GM12865 (cell line): ENCODE measurements at regions not wholly inside any gene's neighbourhood (a gene's known extent, or its start where the extent isn't known, plus 50 kb on each side); places are given as distances from the start of the nearest gene placed in this dataset.

Source experiments
- DNase-seq: peaks from one replicate; pipeline ENCODE4 v3.0.0; 2010; ENCODE audit warnings: low read depth
- H3K4me3 ChIP-seq: 2 replicates; pipeline ENCODE4 v1.5.1; 2011; ENCODE audit warnings: mild to moderate bottlenecking, low read depth, low read length, control low read depth
- TF ChIP-seq, protein P1 (sequence below): IDR thresholded peaks from 2 replicates; pipeline ENCODE4 v1.5.1; 2011; ENCODE audit warnings: low read length, control low read depth, low read depth, inconsistent platforms; ENCODE audit not compliant: insufficient read depth; ENCODE audit errors: missing control alignments

DNA sequence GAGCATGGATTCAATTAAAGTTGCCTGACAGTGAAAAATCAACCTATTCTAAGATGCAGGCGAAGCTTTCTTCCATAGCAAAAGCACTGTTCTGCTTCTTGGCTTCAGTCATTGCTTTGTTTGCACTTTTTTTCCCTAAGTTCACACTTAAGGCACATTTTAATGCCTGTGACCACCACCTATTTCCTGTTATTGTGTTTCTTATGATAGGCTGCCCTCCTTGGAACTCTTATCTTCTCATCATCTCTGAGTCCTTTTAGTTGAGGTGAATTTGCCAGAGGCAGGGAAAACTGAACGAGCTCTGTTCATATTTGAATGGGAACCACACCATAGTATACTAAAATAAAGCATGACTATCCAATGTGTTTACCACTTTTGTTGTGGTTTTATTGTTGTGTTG lies 119.8 kb downstream of the SPCS3 start:
- DNase-seq, result no peak
- H3K4me3 ChIP-seq, result no peak overlapping the region
- TF ChIP-seq, protein P1, sequence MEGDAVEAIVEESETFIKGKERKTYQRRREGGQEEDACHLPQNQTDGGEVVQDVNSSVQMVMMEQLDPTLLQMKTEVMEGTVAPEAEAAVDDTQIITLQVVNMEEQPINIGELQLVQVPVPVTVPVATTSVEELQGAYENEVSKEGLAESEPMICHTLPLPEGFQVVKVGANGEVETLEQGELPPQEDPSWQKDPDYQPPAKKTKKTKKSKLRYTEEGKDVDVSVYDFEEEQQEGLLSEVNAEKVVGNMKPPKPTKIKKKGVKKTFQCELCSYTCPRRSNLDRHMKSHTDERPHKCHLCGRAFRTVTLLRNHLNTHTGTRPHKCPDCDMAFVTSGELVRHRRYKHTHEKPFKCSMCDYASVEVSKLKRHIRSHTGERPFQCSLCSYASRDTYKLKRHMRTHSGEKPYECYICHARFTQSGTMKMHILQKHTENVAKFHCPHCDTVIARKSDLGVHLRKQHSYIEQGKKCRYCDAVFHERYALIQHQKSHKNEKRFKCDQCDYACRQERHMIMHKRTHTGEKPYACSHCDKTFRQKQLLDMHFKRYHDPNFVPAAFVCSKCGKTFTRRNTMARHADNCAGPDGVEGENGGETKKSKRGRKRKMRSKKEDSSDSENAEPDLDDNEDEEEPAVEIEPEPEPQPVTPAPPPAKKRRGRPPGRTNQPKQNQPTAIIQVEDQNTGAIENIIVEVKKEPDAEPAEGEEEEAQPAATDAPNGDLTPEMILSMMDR, result no peak

DNA sequence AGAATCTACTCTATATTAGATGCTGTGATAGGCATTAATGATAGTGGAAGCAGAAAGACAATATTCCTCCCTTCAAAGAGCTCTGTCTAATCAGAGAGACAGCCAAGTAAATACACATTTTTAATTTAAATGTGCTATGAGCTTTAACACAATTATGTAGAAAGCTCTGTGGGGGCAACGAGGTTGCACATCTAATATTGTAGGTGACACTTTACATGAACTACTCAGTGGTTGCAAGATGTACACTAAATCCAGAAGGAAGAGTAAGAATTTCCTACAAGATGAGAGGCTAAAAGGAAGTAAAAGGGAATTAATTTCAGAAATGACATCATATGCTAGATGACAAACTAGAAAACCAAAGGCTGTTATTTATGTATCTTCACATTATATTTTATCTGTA lies 120.9 kb downstream of the SPCS3 start:
- DNase-seq, result no peak
- TF ChIP-seq, protein P1, result no peak
- H3K4me3 ChIP-seq, result no peak overlapping the region

DNA sequence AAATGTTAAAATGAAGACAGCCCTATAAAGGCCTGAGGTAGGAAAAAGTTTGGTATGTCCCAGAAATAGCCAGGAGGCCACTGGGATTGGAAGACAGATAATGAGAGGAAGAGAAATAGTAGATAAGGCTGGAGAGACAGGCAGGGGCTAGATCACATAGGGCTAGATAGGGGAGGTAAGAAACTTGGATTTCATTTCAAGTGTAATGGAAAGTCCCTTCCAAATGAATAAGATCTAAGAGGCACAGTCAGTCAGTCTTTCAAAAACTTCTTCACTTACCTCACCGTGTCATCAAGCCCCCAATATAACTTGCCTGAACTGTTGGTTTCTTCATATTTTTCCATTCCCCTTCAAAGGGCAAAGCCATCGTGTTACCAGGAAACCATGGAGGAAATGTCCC lies 121.8 kb downstream of the SPCS3 start:
- no peak overlapping the region for H3K4me3 ChIP-seq
- DNase-seq, result no peak
- TF ChIP-seq, protein P1, result no peak

DNA sequence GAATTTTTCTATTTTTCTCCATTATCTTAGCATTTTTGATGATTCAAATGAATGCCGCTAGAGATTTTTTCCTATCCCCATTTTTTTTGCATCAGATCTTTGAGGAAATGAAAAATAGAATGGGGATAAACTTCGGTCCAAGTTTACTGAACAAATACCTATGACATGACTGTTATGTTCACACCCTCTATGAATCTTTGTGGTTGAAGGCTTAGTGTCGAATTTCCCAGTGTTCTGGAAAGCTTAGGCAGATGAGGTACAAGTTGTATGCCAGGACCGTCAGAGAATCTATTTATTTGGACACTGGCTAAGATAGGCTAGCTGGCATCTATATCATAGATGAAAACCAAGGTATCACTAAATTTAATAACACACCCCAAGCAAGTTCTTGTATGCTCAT lies 123.4 kb downstream of the SPCS3 start:
- no peak for DNase-seq
- no peak overlapping the region for H3K4me3 ChIP-seq

DNA sequence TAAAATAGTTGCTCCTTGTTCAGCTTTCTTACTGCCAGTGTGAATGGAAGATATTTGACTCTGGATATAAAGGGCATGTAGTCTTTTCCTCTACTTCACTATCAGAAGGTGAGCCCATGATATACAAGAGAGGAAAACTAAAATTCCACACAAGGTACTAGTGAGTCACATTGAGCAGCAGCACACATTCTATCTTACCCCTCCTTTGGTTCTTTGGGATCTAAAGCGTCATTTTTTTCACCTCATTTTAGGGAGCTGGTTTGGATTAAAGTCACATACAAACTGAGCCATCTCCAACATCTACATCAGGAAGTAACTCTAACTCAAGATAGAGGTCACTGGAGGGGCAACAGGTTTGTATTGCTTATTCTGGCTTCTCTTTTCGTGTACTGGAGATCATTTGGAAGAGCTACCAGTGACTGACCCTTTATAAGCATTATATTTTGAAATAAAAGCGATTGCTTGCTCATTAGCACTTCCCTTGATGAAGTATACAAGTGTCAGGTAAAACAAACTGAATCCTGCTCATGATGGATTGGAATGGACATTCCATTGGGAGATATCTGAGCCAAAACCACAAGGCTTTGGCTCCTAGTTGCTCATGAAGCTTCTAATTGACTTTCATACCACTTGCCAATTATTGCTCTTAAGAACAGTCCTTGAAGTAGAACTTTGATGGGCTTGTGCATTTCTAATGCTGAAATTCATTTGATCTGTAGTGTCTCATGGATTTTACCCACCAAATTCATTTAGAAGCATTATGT lies 124.1 kb downstream of the SPCS3 start:
- H3K4me3 ChIP-seq, result no peak overlapping the region
- DNase-seq, result no peak
- TF ChIP-seq, protein P1, result no peak

More for the DNA sequence above, 123.4 kb downstream of the SPCS3 start:
- TF ChIP-seq, protein P1, result no peak

DNA sequence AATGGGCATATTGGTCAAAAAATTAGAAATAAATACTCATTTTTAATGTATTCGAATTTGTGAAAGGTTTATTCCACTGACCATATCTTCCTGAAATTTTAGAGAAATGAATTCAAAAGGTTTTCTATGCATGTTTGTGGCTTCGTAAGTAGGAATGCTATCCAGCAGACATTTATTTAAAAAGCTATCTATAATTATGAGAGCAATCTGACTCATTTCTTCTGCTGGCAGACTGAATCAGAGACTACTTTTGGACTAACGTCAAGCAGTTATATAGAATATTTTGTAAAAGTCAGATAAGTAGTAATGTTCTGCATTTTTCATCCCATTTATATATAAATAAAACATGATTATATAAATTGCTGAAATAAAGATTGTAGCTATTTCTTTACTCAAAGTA lies 125.0 kb downstream of the SPCS3 start:
- no peak for DNase-seq
- TF ChIP-seq, protein P1, result no peak
- H3K4me3 ChIP-seq, result no peak overlapping the region

DNA sequence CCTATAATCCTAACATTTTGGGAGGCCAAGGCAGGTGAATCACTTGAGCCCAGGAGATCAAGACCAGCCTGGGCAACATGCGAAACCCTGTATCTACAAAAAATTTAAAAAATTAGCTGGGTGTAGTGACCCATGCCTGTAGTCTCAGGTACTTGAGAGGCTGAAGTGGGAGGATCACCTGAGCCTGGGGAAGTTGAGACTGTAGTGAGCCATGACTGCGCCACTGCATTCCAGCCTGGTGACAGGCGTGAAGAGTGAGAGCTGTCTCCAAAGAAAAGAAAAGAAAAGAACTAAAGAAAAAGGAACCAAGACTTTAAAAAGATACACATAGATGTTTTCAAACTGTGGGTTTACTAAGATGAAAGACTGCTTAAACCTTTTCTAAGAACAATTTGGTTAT lies 129.0 kb downstream of the SPCS3 start:
- H3K4me3 ChIP-seq, result no peak overlapping the region
- TF ChIP-seq, protein P1, result no peak
- DNase-seq, result no peak
